Heart right ventricle (tissue), 16 donors: ENCODE measurements at regions not wholly inside any gene's neighbourhood (a gene's known extent, or its start where the extent isn't known, plus 50 kb on each side); places are given as distances from the start of the nearest gene placed in this dataset.

Experiments
- ATAC-seq, 8 donors: fragments of 200-7000 bp; cut with Tn5 transposase; one replicate each; pipeline ENCODE4 v1.9.1; 2020; ENCODE audit warnings: mild to moderate bottlenecking in 8 of 8, moderate library complexity in 8 of 8, moderate number of reproducible peaks in 1 of 8
- DNase-seq, 2 donors: peaks; one replicate each; pipeline ENCODE4 v3.0.0-alpha.2; 2020
- H3K27ac ChIP-seq, 10 donors: fragments of 200-600 bp; sonication (generic) in 2 of 10; one replicate each; pipeline versions ENCODE4 v1.5.0 to v1.8.0; 2020 to 2022; ENCODE audit warnings: mild to moderate bottlenecking in 3 of 10
- H3K27me3 ChIP-seq, 7 donors: fragments of 200-600 bp; one replicate each; pipeline ENCODE4 v1.8.0; 2021 to 2022; ENCODE audit warnings: mild to moderate bottlenecking in 2 of 7
- H3K36me3 ChIP-seq, 9 donors: fragments of 200-600 bp; sonication (generic) in 1 of 9; one replicate each; pipeline versions ENCODE4 v1.5.0 to v1.8.0; 2020 to 2022; ENCODE audit warnings: mild to moderate bottlenecking in 2 of 9
- H3K4me1 ChIP-seq, 9 donors: fragments of 200-600 bp; sonication (generic) in 1 of 9; one replicate each; pipeline versions ENCODE4 v1.5.0 to v1.8.0; 2020 to 2022; ENCODE audit warnings: mild to moderate bottlenecking in 4 of 9
- H3K4me3 ChIP-seq, 10 donors: fragments of 200-600 bp; sonication (generic) in 2 of 10; one replicate each; pipeline versions ENCODE4 v1.5.0 to v1.8.0; 2020 to 2022; ENCODE audit warnings: mild to moderate bottlenecking in 7 of 10, moderate library complexity in 2 of 10
- H3K9me3 ChIP-seq, 11 donors: fragments of 200-600 bp in 10 of 11; sonication (generic) in 2 of 11; one replicate each; pipeline versions ENCODE4 v1.5.0 to v1.8.0; 2013 to 2022; ENCODE audit warnings: mild to moderate bottlenecking in 2 of 11, control low read depth in 1 of 11, moderate library complexity in 1 of 11
- CTCF ChIP-seq, 9 donors: fragments of 200-600 bp; sonication (generic) in 2 of 9; IDR thresholded peaks; one replicate each; pipeline versions ENCODE4 v1.5.0 to v1.8.0; 2021 to 2022; ENCODE audit warnings: antibody characterized with exemption in 9 of 9, mild to moderate bottlenecking in 5 of 9, moderate library complexity in 1 of 9
- WGBS, 2 donors: extraction: QIAGEN DNeasy Blood & Tissue Kit; methylation state at CpG; one replicate each; pipeline ENCODE4 v1.1.7; 2013; ENCODE audit warnings: inconsistent platforms in 1 of 2; 5-methylcytosine and 5-hydroxymethylcytosine counted together
- intact Hi-C, 10 donors: fragments of 100-400 bp; cut with DNase I; formaldehyde crosslinking; loops; one replicate each; pipeline versions ENCODE4 v1.11.1 to v1.14.2; 2022
- donor health status: Arrhythmogenic right ventricular cardiomyopathy.
- donor health status: ischemic (EF 13 %, LVEDD 7.1; RV severe dilation, severe dysfunction).
- donor health status: healthy with polysubstance abuse.
- donor health status: DM: no; HTN: yes; CAD: no.
- donor health status: DM: no; HTN: no; CAD: no.
- donor health status: ischemic (EF 25% LVEDD 6.9; RV normal size, moderate dysfunction).
- donor health status: ischemic (EF 25% LVEDD 5.7; RV mildly dilated, moderate dysfunction).
- donor health status: healthy.
- donor health status: DM: yes; HTN: yes; CAD: no.
- donor health status: Ischemic cardiomyopathy.
- donor health status: ischemic (EF 35%, LVEDD 5.7; RV mildly dilated, moderate dysfunction).
- donor health status: nonischemic (EF 11% LVEDD 7.7; RV severe dilation, severe dysfunction).
- donor health status: DM: yes; HTN: yes; CAD: no.
- donor health status: PGD.
- donor health status: ischemic (EF 29% LVEDD 5.4; RV normal size, mild dysfunction).
- donor health status: nonischemic (EF 23%, LVEDD 6.1; RV moderate dilation, normal function).

GRCh38 chr12:88428350-88428749 lies 151.9 kb downstream of the KITLG start:
- Histone ChIP-seq H3K36me3 (no peaks in the 10 kb centered on the region), H3K4me3 (no peak overlapping the region), H3K27ac (no peak overlapping the region), H3K27me3 (no peaks in the 10 kb centered on the region), H3K9me3 (peaks cover 0 to 14% (median 0%) of the 10 kb centered on the region in 11 donors), H3K4me1 (peaks cover 0 to 15% (median 0%) of the 10 kb centered on the region in 9 donors)
- no peak for TF ChIP-seq CTCF (IDR thresholded peaks at IDR 0.05)
- ATAC-seq (no peak), DNase-seq (no peak)
- intact Hi-C loops = no loop called here
- 90 to 98% methylated on average over 1 of the region's 1 CpG for WGBS, 2 donors

- Histone ChIP-seq H3K36me3 (no peaks in the 10 kb centered on the region), H3K9me3 (peaks cover 0 to 14% (median 0%) of the 10 kb centered on the region in 11 donors), H3K27ac (no peak overlapping the region), H3K4me3 (no peak overlapping the region), H3K4me1 (peaks cover 0 to 39% (median 0%) of the 10 kb centered on the region in 9 donors), H3K27me3 (no peaks in the 10 kb centered on the region)
- intact Hi-C loops = no loop called here
- no peak for DNase-seq
- WGBS, 2 donors = 95 to 96% methylated on average over 4 of the region's 4 CpGs
- ATAC-seq = no peak
- TF ChIP-seq CTCF (IDR thresholded peaks at IDR 0.05) = no peak
Observed at GRCh38 chr12:88431246-88431645, 149.0 kb downstream of the KITLG start.

- intact Hi-C loops = no loop called here
- no peak for TF ChIP-seq CTCF (IDR thresholded peaks at IDR 0.05)
- Histone ChIP-seq H3K27me3 (no peaks in the 10 kb centered on the region), H3K4me1 (peaks cover 0 to 39% (median 0%) of the 10 kb centered on the region in 9 donors), H3K36me3 (no peaks in the 10 kb centered on the region), H3K9me3 (peaks cover 0 to 14% (median 0%) of the 10 kb centered on the region in 11 donors), H3K4me3 (no peak overlapping the region), H3K27ac (peak overlapping the region in 3 of 10 donors; percentile 1 to 82 (median 17))
- ATAC-seq = peak in 4 of 8 donors; percentile 59 to 83 (median 62)
- WGBS, 2 donors = 74 to 80% methylated on average over 9 of the region's 9 CpGs
- DNase-seq = peak; percentile 8 to 9
Observed at GRCh38 chr12:88432531-88433490, 147.5 kb downstream of the KITLG start.

GRCh38 chr12:88433997-88434703 lies 146.1 kb downstream of the KITLG start:
- WGBS, 2 donors = 80% methylated on average over 8 of the region's 8 CpGs
- no peak for TF ChIP-seq CTCF (IDR thresholded peaks at IDR 0.05)
- no peaks in the 10 kb centered on the region for H3K36me3 ChIP-seq
- DNase-seq (no peak), ATAC-seq (peak in 2 of 8 donors; percentile 47 to 54)
- H3K9me3 ChIP-seq = peaks cover 0 to 12% (median 0%) of the 10 kb centered on the region in 11 donors
- intact Hi-C loops = no loop called here
- H3K27me3 ChIP-seq = no peaks in the 10 kb centered on the region
- peaks cover 0 to 39% (median 0%) of the 10 kb centered on the region in 9 donors for H3K4me1 ChIP-seq
- no peak overlapping the region for H3K4me3 ChIP-seq
- H3K27ac ChIP-seq = peak overlapping the region in 1 of 10 donors; percentile 82
